Karpas-422 (cell line): ENCODE measurements at regions not wholly inside any gene's neighbourhood (a gene's known extent, or its start where the extent isn't known, plus 50 kb on each side); places are given as distances from the start of the nearest gene placed in this dataset.
A peak's percentile ranks its signal among the peaks of the same experiment; 100 is the strongest.

Source experiments
- DNase-seq: peaks from one replicate; pipeline ENCODE4 v3.0.0-alpha.2; 2015
- H2AFZ ChIP-seq: fragments of 200-600 bp; sonication (generic); 2 replicates; pipeline ENCODE4 v1.6.1; 2014; ENCODE audit warnings: antibody characterized with exemption, low read length, mixed read lengths
- H3K27ac ChIP-seq: fragments of 200-600 bp; sonication (generic); 2 replicates; pipeline ENCODE4 v1.5.1; 2014; ENCODE audit warnings: mild to moderate bottlenecking, low read length, moderate library complexity
- H3K27me3 ChIP-seq: fragments of 200-600 bp; sonication (generic); 2 replicates; pipeline ENCODE4 v1.6.1; 2014; ENCODE audit warnings: low read length, mixed read lengths
- H3K36me3 ChIP-seq: fragments of 200-600 bp; sonication (generic); 2 replicates; pipeline ENCODE4 v1.6.1; 2014; ENCODE audit warnings: low read length, mixed read lengths; ENCODE audit not compliant: insufficient read depth
- H3K4me1 ChIP-seq: fragments of 200-600 bp; sonication (generic); 2 replicates; pipeline ENCODE4 v1.6.1; 2014; ENCODE audit warnings: mild to moderate bottlenecking, low read length, mixed read lengths
- H3K4me2 ChIP-seq: fragments of 200-600 bp; sonication (generic); 2 replicates; pipeline ENCODE4 v1.6.1; 2014; ENCODE audit warnings: low read length, low read depth, mild to moderate bottlenecking; ENCODE audit not compliant: poor library complexity, severe bottlenecking
- H3K4me3 ChIP-seq: fragments of 200-600 bp; sonication (generic); 2 replicates; pipeline ENCODE4 v1.5.1; 2014; ENCODE audit warnings: mild to moderate bottlenecking, antibody characterized with exemption, low read length, mixed read lengths
- H3K79me2 ChIP-seq: fragments of 200-600 bp; sonication (generic); 2 replicates; pipeline ENCODE4 v1.6.1; 2014; ENCODE audit warnings: mild to moderate bottlenecking, low read length, mixed read lengths
- H3K9ac ChIP-seq: fragments of 200-600 bp; sonication (generic); 2 replicates; pipeline ENCODE4 v1.6.0; 2014; ENCODE audit warnings: low read length
- H3K9me2 ChIP-seq: fragments of 200-600 bp; sonication (generic), shearing (Covaris generic); replicated peaks from 2 replicates; pipeline ENCODE4 v1.6.0; 2014; ENCODE audit warnings: mild to moderate bottlenecking, low read length, moderate library complexity; ENCODE audit not compliant: insufficient read depth
- H3K9me3 ChIP-seq: fragments of 300-700, 200-600 bp; sonication (generic); 2 replicates; pipeline ENCODE4 v1.6.1; 2014; ENCODE audit warnings: low read length, mixed read lengths
- H4K20me1 ChIP-seq: fragments of 200-600 bp; sonication (generic); 2 replicates; pipeline ENCODE4 v1.6.1; 2014; ENCODE audit warnings: mild to moderate bottlenecking, antibody characterized with exemption, low read length, low read depth; ENCODE audit not compliant: insufficient read depth

- Histone ChIP-seq H3K36me3 (no peaks in the 10 kb centered on the region), H3K79me2 (no peaks in the 10 kb centered on the region), H3K9me3 (no peaks in the 10 kb centered on the region), H3K4me1 (no peaks in the 10 kb centered on the region), H3K4me2 (no peak overlapping the region), H4K20me1 (no peaks in the 10 kb centered on the region), H3K9ac (no peak overlapping the region), H3K27ac (no peak overlapping the region), H3K4me3 (no peak overlapping the region), H2AFZ (no peak overlapping the region), H3K9me2 (no peaks in the 10 kb centered on the region), H3K27me3 (no peaks in the 10 kb centered on the region)
- no peak for DNase-seq
Observed at GRCh38 chr4:18556402-18556801, 534.8 kb upstream of the LCORL start.

- H3K9ac ChIP-seq: no peak overlapping the region
- H3K4me1 ChIP-seq: no peaks in the 10 kb centered on the region
- no peaks in the 10 kb centered on the region for H4K20me1 ChIP-seq
- H3K4me2 ChIP-seq: no peak overlapping the region
- no peak overlapping the region for H3K27ac ChIP-seq
- no peak overlapping the region for H2AFZ ChIP-seq
- no peaks in the 10 kb centered on the region for H3K79me2 ChIP-seq
- no peaks in the 10 kb centered on the region for H3K27me3 ChIP-seq
- DNase-seq: no peak
- no peak overlapping the region for H3K4me3 ChIP-seq
- H3K36me3 ChIP-seq: no peaks in the 10 kb centered on the region
- no peaks in the 10 kb centered on the region for H3K9me3 ChIP-seq
- H3K9me2 ChIP-seq: no peaks in the 10 kb centered on the region
Observed at GRCh38 chr4:18540349-18540748, 518.8 kb upstream of the LCORL start.

GRCh38 chr4:18538121-18538520 lies 516.6 kb upstream of the LCORL start:
- H3K36me3 ChIP-seq: no peaks in the 10 kb centered on the region
- no peak for DNase-seq
- H3K27me3 ChIP-seq: no peaks in the 10 kb centered on the region
- H3K9ac ChIP-seq: no peak overlapping the region
- no peaks in the 10 kb centered on the region for H3K79me2 ChIP-seq
- no peaks in the 10 kb centered on the region for H3K9me2 ChIP-seq
- no peak overlapping the region for H2AFZ ChIP-seq
- H4K20me1 ChIP-seq: no peaks in the 10 kb centered on the region
- H3K4me3 ChIP-seq: no peak overlapping the region
- no peaks in the 10 kb centered on the region for H3K4me1 ChIP-seq
- H3K9me3 ChIP-seq: no peaks in the 10 kb centered on the region
- H3K27ac ChIP-seq: no peak overlapping the region
- no peak overlapping the region for H3K4me2 ChIP-seq

- no peaks in the 10 kb centered on the region for H3K9me3 ChIP-seq
- H3K4me2 ChIP-seq: no peak overlapping the region
- H3K9me2 ChIP-seq: no peaks in the 10 kb centered on the region
- peak; percentile 53 for DNase-seq
- H3K79me2 ChIP-seq: no peaks in the 10 kb centered on the region
- no peaks in the 10 kb centered on the region for H3K27me3 ChIP-seq
- H2AFZ ChIP-seq: no peak overlapping the region
- H4K20me1 ChIP-seq: no peaks in the 10 kb centered on the region
- no peak overlapping the region for H3K4me3 ChIP-seq
- H3K4me1 ChIP-seq: no peaks in the 10 kb centered on the region
- no peak overlapping the region for H3K27ac ChIP-seq
- no peak overlapping the region for H3K9ac ChIP-seq
- H3K36me3 ChIP-seq: no peaks in the 10 kb centered on the region
Observed at GRCh38 chr4:18536428-18536827, 514.9 kb upstream of the LCORL start.

- H2AFZ ChIP-seq: no peak overlapping the region
- H3K4me3 ChIP-seq: no peak overlapping the region
- H3K9me3 ChIP-seq: no peaks in the 10 kb centered on the region
- no peak overlapping the region for H3K9ac ChIP-seq
- no peak for DNase-seq
- H3K4me1 ChIP-seq: no peaks in the 10 kb centered on the region
- no peak overlapping the region for H3K4me2 ChIP-seq
- H3K27ac ChIP-seq: no peak overlapping the region
- no peaks in the 10 kb centered on the region for H3K27me3 ChIP-seq
- no peaks in the 10 kb centered on the region for H3K36me3 ChIP-seq
- H3K79me2 ChIP-seq: no peaks in the 10 kb centered on the region
- H3K9me2 ChIP-seq: no peaks in the 10 kb centered on the region
- no peaks in the 10 kb centered on the region for H4K20me1 ChIP-seq
Observed at GRCh38 chr4:18535948-18536347, 514.4 kb upstream of the LCORL start.

GRCh38 chr4:18533262-18533775 lies 511.8 kb upstream of the LCORL start:
- Histone ChIP-seq H3K9me3 (no peaks in the 10 kb centered on the region), H3K27me3 (no peaks in the 10 kb centered on the region), H2AFZ (no peak overlapping the region), H3K4me1 (no peaks in the 10 kb centered on the region), H3K9me2 (no peaks in the 10 kb centered on the region), H3K9ac (no peak overlapping the region), H3K4me2 (no peak overlapping the region), H3K4me3 (no peak overlapping the region), H3K27ac (no peak overlapping the region), H3K79me2 (no peaks in the 10 kb centered on the region), H3K36me3 (no peaks in the 10 kb centered on the region), H4K20me1 (no peaks in the 10 kb centered on the region)
- no peak for DNase-seq

GRCh38 chr4:18531731-18532130 lies 510.2 kb upstream of the LCORL start:
- no peak overlapping the region for H2AFZ ChIP-seq
- no peak overlapping the region for H3K9ac ChIP-seq
- no peaks in the 10 kb centered on the region for H3K79me2 ChIP-seq
- H3K9me3 ChIP-seq: no peaks in the 10 kb centered on the region
- H3K27me3 ChIP-seq: no peaks in the 10 kb centered on the region
- no peak overlapping the region for H3K4me3 ChIP-seq
- no peak overlapping the region for H3K4me2 ChIP-seq
- no peak for DNase-seq
- no peaks in the 10 kb centered on the region for H3K9me2 ChIP-seq
- no peaks in the 10 kb centered on the region for H3K36me3 ChIP-seq
- H3K27ac ChIP-seq: no peak overlapping the region
- no peaks in the 10 kb centered on the region for H4K20me1 ChIP-seq
- H3K4me1 ChIP-seq: no peaks in the 10 kb centered on the region

DNA sequence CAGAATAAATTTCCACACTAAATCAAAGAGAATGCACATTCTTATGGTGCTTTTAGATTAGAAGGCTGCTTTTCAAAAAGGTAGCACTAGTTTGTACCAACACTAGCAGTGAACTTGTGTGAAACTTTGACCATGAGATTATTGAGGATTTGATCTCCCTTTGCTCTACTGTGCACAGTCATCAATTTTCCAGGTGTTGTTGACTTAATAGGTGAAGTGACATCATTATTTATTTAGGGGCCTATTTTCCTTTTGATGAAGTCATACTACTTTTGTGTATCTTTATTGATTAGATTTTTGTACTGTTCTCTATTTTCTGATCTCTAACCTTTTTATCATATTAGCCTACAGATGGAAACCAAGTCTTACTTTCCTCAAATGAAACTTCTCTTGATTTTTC lies 507.9 kb upstream of the LCORL start:
- no peak for DNase-seq
- H3K9me3 ChIP-seq: no peaks in the 10 kb centered on the region
- H3K4me1 ChIP-seq: no peaks in the 10 kb centered on the region
- H3K27ac ChIP-seq: no peak overlapping the region
- no peaks in the 10 kb centered on the region for H4K20me1 ChIP-seq
- no peaks in the 10 kb centered on the region for H3K79me2 ChIP-seq
- H3K9me2 ChIP-seq: no peaks in the 10 kb centered on the region
- no peaks in the 10 kb centered on the region for H3K27me3 ChIP-seq
- H3K4me3 ChIP-seq: no peak overlapping the region
- H3K4me2 ChIP-seq: no peak overlapping the region
- no peak overlapping the region for H3K9ac ChIP-seq
- H2AFZ ChIP-seq: no peak overlapping the region
- no peaks in the 10 kb centered on the region for H3K36me3 ChIP-seq

DNA sequence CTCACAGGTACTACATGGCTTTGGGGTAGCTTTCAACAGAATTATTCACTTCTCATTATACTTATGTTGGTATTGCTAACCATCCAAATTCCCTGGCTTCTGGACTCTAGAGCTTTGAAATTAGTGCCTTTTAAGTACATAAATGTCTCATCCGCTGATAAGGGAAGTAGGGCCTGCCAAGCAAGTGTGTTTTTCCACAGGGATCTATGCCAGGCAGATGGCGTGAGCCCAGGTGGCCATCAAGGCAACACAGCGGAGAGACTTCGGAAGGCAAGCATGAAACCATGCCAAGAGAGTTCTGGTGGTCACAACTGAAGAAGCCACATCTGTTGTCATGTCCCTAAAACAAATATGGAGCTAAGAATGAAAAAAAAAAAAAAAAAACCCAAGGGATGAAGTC lies 503.1 kb upstream of the LCORL start:
- no peak overlapping the region for H3K9ac ChIP-seq
- no peak overlapping the region for H3K4me3 ChIP-seq
- no peaks in the 10 kb centered on the region for H3K79me2 ChIP-seq
- no peaks in the 10 kb centered on the region for H3K9me3 ChIP-seq
- no peaks in the 10 kb centered on the region for H3K4me1 ChIP-seq
- no peak overlapping the region for H3K27ac ChIP-seq
- no peaks in the 10 kb centered on the region for H4K20me1 ChIP-seq
- H3K36me3 ChIP-seq: no peaks in the 10 kb centered on the region
- H3K4me2 ChIP-seq: no peak overlapping the region
- no peak for DNase-seq
- H3K9me2 ChIP-seq: 0 out of 2 replicates have a peak, but pooled peaks cover 2% of the 10 kb centered on the region
- no peaks in the 10 kb centered on the region for H3K27me3 ChIP-seq
- H2AFZ ChIP-seq: no peak overlapping the region
